ENCODE measurements at regions not wholly inside any gene's neighbourhood (a gene's known extent, or its start where the extent isn't known, plus 50 kb on each side); places are given as distances from the start of the nearest gene placed in this dataset.

GRCh38 chr3:22671848-22672247 lies 531.3 kb upstream of the UBE2E2 start:
- Histone ChIP-seq H3K4me3 (no peak overlapping the region), H3K9me3 (replicated peaks; ENCODE audit: control insufficient read depth, insufficient read depth, low read depth, low read length) (no peaks in the 10 kb centered on the region), H3K79me2 (ENCODE audit: control insufficient read depth, insufficient read depth, low read length) (no peaks in the 10 kb centered on the region), H3K36me3 (ENCODE audit: control insufficient read depth, insufficient read depth, low read length) (no peaks in the 10 kb centered on the region), H4K20me1 (replicated peaks; ENCODE audit: control insufficient read depth, insufficient read depth, low read length) (no peaks in the 10 kb centered on the region), H3K27me3 (ENCODE audit: control insufficient read depth in 2 of 2, insufficient read depth in 2 of 2, low read length in 2 of 2) (no peaks in the 10 kb centered on the region), H3K9ac (ENCODE audit: insufficient read depth in 1 of 2, low read depth in 2 of 2, low read length in 2 of 2) (no peak overlapping the region), H3K9me1 (ENCODE audit: control insufficient read depth, insufficient read depth, low read length) (no peaks in the 10 kb centered on the region), H3K27ac (ENCODE audit: extremely low read depth, low read depth, low read length) (no peak overlapping the region), H3K4me1 (replicated peaks in 1 of 2; ENCODE audit: control insufficient read depth in 2 of 2, insufficient read depth in 2 of 2, low read length in 2 of 2) (no peaks in the 10 kb centered on the region), H3K4me2 (ENCODE audit: insufficient read depth, low read length) (no peak overlapping the region), H2AFZ (ENCODE audit: low read depth, low read length) (no peak overlapping the region)
- in situ Hi-C loops (cut with MboI) (no loop called here), intact Hi-C loops (cut with micrococcal nuclease) (no loop called here)
- ATAC-seq (no peak), FAIRE-seq (no peak), DNase-seq (ENCODE audit: extremely low read depth in 1 of 4, low spot score in 3 of 4) (no peak)
- ChIA-PET CTCF (ENCODE audit: low intra/inter-chr PET ratio) (no interaction called here), POLR2A (no interaction called here)
- TF ChIP-seq MTA2 (IDR thresholded peaks at IDR 0.05; ENCODE audit: low read depth) (no peak), PHTF2 (CRISPR knock-in tag; IDR thresholded peaks at IDR 0.05) (no peak), ZNF699 (CRISPR knock-in tag; IDR thresholded peaks at IDR 0.05; ENCODE audit: insufficient replicate concordance) (no peak), SMARCA5 (IDR thresholded peaks at IDR 0.05) (no peak), MEF2A (IDR thresholded peaks at IDR 0.05; ENCODE audit: control insufficient read depth, low read depth, low read length) (no peak), MITF (IDR thresholded peaks at IDR 0.05) (no peak), KLF13 (tag; IDR thresholded peaks at IDR 0.05; ENCODE audit: borderline replicate concordance, low read depth) (no peak), FOS (IDR thresholded peaks at IDR 0.05; ENCODE audit: extremely low read depth, insufficient read length) (no peak), SAFB2 (IDR thresholded peaks at IDR 0.05; ENCODE audit: borderline replicate concordance, low read depth, low read length, severe bottlenecking) (no peak), ZKSCAN3 (CRISPR knock-in tag; IDR thresholded peaks at IDR 0.05) (no peak), RCOR1 (IDR thresholded peaks at IDR 0.05; ENCODE audit: borderline replicate concordance in 1 of 2, low read depth in 2 of 2, low read length in 2 of 2) (no peak), ZNF197 (CRISPR knock-in tag; IDR thresholded peaks at IDR 0.05; ENCODE audit: low read depth) (no peak), RBM34 (IDR thresholded peaks at IDR 0.05; ENCODE audit: borderline replicate concordance, insufficient read depth, low read length) (no peak), HMBOX1 (IDR thresholded peaks at IDR 0.05) (no peak)
- no TSS peak for BruUV-seq (replicated peaks)
- whole genome bisulfite sequencing (ENCODE audit: insufficient coverage, low coverage, missing lambda C conversion rate): 0% methylated on average over 1 of the region's 1 CpG
